Ishikawa (cell line): ENCODE measurements at regions not wholly inside any gene's neighbourhood (a gene's known extent, or its start where the extent isn't known, plus 50 kb on each side); places are given as distances from the start of the nearest gene placed in this dataset.

Experiments
- CREB1 ChIP-seq: IDR thresholded peaks from 2 replicates; pipeline ENCODE4 v1.6.1; 2012; ENCODE audit warnings: low read depth
- EGR1 ChIP-seq: IDR thresholded peaks from 2 replicates; pipeline ENCODE4 v1.6.1; 2012
- EP300 ChIP-seq: IDR thresholded peaks from 2 replicates; pipeline ENCODE4 v1.6.1; 2012; ENCODE audit warnings: borderline replicate concordance
- MAX ChIP-seq: IDR thresholded peaks from 2 replicates; pipeline ENCODE4 v1.6.1; 2012
- NFIC ChIP-seq: IDR thresholded peaks from 2 replicates; pipeline ENCODE4 v1.6.1; 2012
- TEAD4 ChIP-seq: IDR thresholded peaks from 2 replicates; pipeline ENCODE4 v1.6.1; 2012

GRCh38 chr5:79890119-79890929, 100.7 kb downstream of the MTX3 start:
- no peak for TF ChIP-seq TEAD4
- TF ChIP-seq EGR1 = no peak
- no peak for TF ChIP-seq NFIC
- no peak for TF ChIP-seq CREB1
- no peak for TF ChIP-seq EP300
- no peak for TF ChIP-seq MAX
